HG03103 (cell line): ENCODE measurements at regions not wholly inside any gene's neighbourhood (a gene's known extent, or its start where the extent isn't known, plus 50 kb on each side); places are given as distances from the start of the nearest gene placed in this dataset.

Experiments used
- ATAC-seq: cut with Tn5 transposase; IDR thresholded peaks from one replicate; pipeline ENCODE4 v1.9.1; 2021; ENCODE audit warnings: low read depth; ENCODE audit not compliant: unreplicated experiment

GRCh38 chr18:73487966-73488365 lies 620.2 kb upstream of the NETO1 start:
- no peak for ATAC-seq

- no peak for ATAC-seq
Observed at GRCh38 chr18:73485166-73485565, 617.4 kb upstream of the NETO1 start.

- ATAC-seq = no peak
Observed at GRCh38 chr18:73482901-73483300, 615.1 kb upstream of the NETO1 start.

- ATAC-seq = no peak
Observed at GRCh38 chr18:73479477-73479876, 611.7 kb upstream of the NETO1 start.

- ATAC-seq = no peak
Observed at GRCh38 chr18:73478191-73478590, 610.4 kb upstream of the NETO1 start.

GRCh38 chr18:73476031-73476430 lies 608.2 kb upstream of the NETO1 start:
- no peak for ATAC-seq

GRCh38 chr18:73462092-73462491 lies 594.3 kb upstream of the NETO1 start:
- no peak for ATAC-seq

GRCh38 chr18:73461780-73462059 lies 593.9 kb upstream of the NETO1 start:
- ATAC-seq = no peak

GRCh38 chr18:73461038-73461779 lies 593.4 kb upstream of the NETO1 start:
- no peak for ATAC-seq

GRCh38 chr18:73458186-73458964 lies 590.6 kb upstream of the NETO1 start:
- no peak for ATAC-seq

- ATAC-seq = no peak
Observed at GRCh38 chr18:73456643-73457042, 588.9 kb upstream of the NETO1 start.

- no peak for ATAC-seq
Observed at GRCh38 chr18:73452866-73453265, 585.1 kb upstream of the NETO1 start.

- ATAC-seq = no peak
Observed at GRCh38 chr18:73446502-73446901, 578.7 kb upstream of the NETO1 start.

- ATAC-seq = no peak
Observed at GRCh38 chr18:73431620-73432019, 563.8 kb upstream of the NETO1 start.

- no peak for ATAC-seq
Observed at GRCh38 chr18:73421010-73421409, 553.2 kb upstream of the NETO1 start.

GRCh38 chr18:73419531-73419930 lies 551.7 kb upstream of the NETO1 start:
- ATAC-seq = no peak

- no peak for ATAC-seq
Observed at GRCh38 chr18:73414598-73414997, 546.8 kb upstream of the NETO1 start.

GRCh38 chr18:73414069-73414468 lies 546.3 kb upstream of the NETO1 start:
- ATAC-seq = no peak

GRCh38 chr18:73409242-73409641 lies 541.5 kb upstream of the NETO1 start:
- no peak for ATAC-seq

- ATAC-seq = no peak
Observed at GRCh38 chr18:73408469-73408868, 540.7 kb upstream of the NETO1 start.

GRCh38 chr18:73407506-73407905 lies 539.7 kb upstream of the NETO1 start:
- ATAC-seq = no peak

- ATAC-seq = no peak
Observed at GRCh38 chr18:73384246-73384645, 516.5 kb upstream of the NETO1 start.
